GM18868 (cell line): ENCODE measurements at regions not wholly inside any gene's neighbourhood (a gene's known extent, or its start where the extent isn't known, plus 50 kb on each side); places are given as distances from the start of the nearest gene placed in this dataset.

ENCODE experiments used
- ATAC-seq: cut with Tn5 transposase; IDR thresholded peaks from one replicate; pipeline ENCODE4 v1.9.1; 2021; ENCODE audit warnings: mild to moderate bottlenecking, moderate library complexity; ENCODE audit not compliant: unreplicated experiment

DNA sequence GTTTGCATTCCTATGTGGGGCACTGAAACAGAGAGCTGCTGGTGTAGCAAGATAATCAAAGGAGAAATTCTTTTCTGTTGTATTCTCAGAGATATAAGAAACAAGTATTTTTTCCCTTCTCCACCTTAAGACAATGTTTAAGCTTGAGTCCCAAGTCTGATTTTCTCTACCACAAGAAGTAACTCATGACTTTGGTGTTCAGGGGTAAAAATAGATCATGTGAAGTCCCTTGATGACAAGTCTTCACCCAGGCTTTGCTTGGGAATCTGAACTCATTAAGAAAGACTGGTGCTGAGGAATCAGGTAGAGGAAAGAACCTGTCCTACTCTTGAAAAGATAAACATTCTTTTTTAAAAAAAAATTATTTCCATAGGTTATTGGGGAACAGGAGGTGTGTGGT, 205.6 kb downstream of the ALDH8A1 start:
- ATAC-seq: no peak

DNA sequence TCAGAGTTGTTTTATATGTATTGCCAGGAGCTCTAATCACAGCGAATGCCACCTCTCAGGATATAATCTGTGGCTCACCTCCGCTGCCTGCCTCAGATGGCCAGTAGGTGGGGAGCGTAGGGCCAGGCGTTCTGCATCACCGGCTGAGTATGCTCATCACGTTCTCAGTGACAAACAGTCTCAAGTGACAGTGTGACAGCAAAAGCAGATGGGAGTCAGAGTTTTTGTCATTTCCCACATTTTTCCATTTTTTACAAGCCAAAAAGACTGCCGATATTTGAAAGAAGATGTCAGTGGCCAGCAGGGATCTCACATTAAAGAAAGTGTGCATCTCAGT, 208.7 kb downstream of the ALDH8A1 start:
- ATAC-seq: no peak

DNA sequence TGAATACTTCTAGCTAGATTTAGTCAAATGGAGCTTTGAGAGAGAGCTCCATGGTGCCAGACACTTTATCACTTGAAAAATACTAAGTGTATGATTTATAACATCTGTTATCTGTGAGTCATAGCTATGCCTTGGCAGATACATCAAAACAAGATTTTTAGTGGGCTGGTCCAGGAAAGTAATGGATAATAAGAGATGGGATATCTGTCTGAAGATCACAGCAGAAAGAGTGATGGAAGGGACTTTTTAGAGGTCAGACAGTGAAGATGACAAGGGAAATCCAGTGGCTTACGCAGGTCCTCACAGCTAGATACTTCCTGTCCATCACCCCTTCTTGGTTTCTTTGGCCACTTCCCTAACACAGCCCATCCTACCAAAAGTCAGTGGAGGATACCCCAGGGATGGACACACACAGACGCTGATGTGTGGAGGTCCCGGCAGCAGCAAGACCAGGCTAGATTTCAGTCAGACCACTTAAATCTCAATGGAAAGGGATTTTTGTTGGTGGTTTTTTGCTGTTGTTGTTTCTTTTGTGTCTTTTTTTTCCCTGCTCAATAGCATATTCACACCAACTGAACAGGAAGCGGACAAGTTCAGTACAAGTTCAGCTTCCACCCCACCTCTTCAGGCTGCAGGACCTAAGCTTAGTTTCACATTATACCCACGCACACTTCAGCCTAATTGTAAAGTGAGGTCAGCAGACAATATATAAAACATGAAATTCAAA, 209.3 kb downstream of the ALDH8A1 start:
- no peak for ATAC-seq

DNA sequence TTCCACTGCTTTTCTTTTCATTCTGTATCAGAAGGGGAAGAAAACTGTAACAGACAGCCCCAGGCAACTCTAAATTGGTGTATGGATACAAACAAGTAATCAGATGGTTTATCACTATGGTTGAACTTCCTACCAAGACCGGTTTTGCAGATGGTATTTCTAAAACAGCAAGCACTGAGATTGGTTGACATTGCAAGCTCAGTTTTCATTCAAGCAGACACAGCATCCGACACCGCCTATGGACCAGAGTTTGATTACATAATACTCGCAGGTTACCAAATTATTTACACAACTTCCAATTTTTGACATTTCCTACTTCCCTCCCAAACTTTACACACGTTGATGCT, 209.9 kb downstream of the ALDH8A1 start:
- no peak for ATAC-seq

DNA sequence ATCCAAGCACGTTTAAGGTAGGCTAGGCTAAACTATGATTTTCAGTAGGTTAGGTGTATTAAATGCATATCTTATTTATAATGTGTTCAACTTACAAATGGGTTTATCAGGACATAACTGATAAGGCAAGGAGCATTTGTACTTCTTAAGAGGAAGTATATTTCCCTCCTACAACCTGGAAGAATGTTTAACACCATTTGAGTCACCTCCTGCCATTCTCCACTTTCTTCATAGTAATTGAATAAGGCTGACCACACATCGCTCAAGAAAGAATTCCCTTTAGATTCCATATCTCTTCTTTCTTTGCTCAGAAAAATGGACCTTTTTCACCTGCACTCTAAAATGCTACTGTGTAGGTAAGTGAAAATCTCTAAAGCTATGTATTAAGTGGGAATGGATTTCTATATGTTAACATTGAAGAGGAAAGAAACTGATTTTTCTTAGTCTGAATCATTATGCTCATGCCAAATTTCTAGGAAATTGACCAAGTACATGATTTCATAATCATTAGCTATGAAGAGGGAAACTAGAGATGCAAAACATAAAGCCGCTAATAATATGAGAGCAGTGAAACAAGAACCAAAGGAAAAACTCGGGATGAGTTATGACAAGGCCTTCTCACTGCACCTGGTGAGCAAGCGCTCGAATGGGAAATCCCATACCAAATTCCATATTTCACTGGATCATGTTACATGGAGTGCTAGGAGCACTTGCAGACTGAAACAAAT, 210.4 kb downstream of the ALDH8A1 start:
- no peak for ATAC-seq

DNA sequence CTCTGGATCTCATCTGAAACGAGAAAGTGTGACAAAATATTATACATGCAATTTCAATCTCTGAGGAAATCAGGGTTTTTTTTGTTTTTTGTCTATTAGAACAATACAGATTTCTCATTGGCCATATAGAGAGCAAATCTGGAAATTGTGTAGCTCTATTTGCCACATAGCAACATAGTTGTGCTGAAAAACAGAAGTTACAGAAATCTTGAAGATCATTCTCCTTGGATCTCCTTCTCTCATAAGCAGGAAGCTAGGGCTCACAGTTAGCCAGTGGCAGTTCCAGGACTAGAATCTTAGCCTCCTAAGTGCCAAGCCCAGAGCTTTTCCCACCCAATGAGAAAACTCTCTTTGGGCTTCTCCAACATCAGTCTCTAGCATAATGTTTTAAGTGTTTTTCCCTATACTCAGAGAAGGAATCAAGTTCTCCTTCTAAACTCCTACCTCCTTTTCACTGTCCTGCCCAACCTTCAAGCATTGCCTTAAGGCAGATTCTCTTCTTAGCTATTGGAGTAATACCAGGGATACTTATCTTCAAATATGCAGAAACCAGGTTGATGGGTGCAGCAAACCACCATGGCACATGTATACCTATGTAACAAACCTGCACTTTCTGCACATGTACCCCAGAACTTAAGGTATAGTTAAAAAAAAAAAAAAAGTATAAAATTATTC, 211.6 kb downstream of the ALDH8A1 start:
- no peak for ATAC-seq

DNA sequence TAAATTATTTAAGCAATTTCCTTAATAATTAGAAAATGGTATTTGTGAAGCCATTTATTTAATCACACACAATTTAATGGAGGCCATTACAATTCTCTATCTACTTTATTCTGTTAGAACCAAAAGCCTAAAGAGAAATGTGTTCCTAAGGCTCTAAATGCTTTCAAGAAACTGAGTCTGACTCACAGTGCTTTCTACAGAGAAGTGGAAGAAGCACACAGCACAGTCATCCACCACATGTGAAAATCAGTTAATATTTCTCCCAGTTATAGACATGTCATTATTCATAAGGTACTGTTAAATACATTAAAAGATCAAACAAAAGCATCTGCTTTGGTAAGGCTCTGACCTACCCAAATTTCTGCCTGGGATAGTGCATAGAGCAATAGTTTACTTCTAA, 214.4 kb downstream of the ALDH8A1 start:
- ATAC-seq: no peak

DNA sequence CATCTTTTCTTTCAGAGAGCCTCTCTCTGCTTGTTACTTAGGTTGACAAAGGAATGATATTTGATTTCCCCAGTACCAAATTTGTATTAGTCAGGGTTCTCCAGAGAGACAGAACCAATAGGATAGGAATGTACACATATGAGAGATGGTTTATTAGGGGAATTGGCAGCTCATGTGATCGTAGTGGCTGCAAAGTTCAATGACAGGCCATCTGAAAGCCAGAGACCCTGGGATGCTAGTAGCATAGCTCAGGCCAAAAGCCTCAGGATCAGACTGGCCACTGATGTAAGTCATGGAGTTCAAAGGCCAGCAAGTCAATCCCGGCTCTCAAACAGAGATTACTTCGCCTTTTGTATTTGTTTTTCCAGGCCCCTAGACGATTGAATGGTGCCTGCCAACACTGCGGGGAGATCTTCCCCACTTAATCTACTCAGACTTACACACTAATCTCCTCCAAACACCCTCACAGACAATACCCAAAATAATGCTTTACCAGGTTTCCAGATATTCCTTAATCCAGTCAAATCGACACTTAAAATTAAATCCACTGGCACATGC, 215.5 kb downstream of the ALDH8A1 start:
- no peak for ATAC-seq

DNA sequence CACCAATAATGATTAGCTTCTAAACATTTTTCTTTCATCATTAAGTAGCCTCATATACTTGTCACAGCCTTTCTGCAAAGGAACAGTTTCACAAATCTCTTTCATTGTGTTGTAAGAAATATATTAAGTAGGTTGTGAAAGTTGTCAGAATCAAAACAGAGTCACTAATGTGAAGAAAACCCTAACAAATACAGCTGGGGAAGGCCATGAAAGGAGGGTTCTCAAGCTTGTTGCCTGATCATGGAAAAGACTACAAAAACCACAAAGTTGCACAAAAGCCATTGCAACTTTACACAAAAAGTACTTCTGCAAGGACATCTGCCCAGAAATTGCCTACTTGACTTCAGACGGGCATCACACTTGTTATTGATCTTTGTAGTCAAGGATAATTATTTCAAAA, 216.1 kb downstream of the ALDH8A1 start:
- ATAC-seq: no peak

DNA sequence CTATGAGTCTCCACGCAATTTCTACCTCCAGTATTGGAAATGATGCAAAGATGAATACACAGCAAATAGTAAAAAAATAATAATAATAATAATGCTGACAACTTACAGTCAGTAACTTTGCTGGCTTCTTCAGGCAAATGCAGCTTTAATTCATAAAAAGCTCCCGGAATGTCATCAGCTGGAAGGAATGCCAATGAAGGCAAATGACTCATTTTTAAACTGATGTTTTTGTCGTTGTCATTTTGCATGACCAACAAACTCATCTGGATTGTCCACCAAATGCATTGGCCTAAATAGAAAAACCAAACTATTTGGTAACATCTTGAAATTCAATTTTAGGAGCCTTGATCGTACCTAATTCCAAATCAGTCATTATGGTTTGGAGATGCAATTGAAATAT, 217.1 kb downstream of the ALDH8A1 start:
- no peak for ATAC-seq

DNA sequence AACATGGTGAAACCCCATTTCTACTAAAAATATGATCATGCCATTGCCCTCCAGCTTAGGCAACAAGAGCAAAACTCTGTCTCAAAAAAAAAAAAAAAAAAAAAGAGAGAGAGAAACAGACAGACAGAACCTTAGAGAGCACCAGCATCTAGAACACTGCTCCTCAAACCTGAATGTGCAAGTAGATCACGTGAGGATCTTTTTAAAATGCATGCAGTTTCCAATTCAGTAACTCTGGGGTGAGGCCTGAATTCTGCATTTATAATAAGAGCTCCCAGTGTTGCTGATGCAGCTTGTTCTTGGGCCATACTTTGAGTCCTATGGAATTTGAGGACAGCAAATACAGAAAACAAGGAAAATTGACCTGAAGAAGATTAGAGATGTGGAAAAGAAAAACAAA, 218.3 kb downstream of the ALDH8A1 start:
- ATAC-seq: no peak

DNA sequence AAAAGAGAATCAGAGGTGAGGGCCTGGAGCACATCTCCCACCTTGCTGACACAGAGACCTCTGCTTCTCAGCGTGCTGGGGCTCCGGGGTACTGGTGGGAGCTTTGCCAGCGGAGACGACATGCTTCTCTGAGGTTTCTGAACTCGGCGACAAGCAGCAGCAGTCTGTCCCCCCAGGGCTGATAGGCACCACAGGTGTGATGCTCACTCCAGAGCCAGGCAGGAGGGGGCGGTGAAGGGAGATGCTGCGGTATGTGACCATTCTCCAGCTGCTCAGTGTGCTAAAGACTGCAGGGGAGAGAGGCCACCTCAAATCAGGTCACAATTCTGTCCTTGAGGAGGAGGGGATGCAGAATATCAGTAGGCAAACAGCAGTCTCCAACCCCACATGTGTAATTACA, 219.9 kb downstream of the ALDH8A1 start:
- no peak for ATAC-seq

DNA sequence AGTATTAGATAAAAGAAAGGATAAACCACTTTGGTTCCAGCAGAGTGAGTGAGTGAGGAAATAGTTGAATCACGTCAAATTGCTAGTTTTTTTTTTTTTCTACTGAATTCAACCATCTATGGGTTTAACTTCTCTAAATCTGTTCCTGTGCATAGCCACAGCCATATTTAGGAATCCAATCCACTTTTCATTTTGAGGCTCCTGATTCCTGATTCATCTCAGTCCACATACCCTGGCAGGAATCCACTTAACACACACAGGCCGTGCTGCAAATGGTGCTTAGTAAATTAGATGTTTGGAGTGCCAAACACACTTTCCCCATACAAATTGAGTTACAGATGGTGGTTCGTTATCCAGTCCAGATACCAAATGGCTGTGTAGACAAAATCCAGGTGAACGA, 220.3 kb downstream of the ALDH8A1 start:
- no peak for ATAC-seq

DNA sequence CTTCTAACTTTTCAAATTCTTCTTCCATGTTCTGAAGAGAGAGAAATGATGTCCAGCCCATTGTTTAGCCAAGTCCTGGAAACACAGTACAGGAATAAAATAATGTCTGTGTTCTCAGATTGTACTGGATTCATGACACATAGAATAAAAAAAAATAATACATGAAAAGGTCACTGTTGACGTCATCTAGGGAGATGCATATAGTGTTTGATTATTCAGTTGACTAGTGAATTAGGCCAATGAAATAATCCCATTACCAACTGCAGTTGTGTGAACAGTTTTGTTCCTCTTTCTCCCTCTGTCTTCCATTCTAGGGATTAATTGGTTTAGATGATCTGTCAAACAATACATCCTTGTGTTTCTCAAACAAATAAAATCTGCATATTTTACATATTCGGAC, 222.8 kb downstream of the ALDH8A1 start:
- ATAC-seq: no peak

DNA sequence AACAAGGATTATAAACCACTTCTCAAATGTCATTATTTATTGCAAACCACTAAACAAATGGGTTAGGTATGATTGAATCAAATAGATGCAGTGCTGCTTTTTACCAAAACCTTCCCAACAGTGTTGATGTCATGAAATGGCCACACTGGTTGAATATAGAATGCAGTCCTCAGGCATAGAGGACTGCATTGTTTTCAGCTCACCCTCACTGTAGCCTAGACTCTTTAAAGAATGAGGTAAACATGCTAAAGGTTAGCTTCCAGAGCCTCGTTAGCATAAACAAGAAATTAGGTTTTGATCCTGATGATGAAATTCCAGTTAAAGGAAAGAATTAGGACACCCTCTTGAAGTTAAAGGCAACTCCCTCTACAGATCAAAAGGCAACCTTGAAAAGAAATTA, 224.3 kb downstream of the ALDH8A1 start:
- no peak for ATAC-seq

DNA sequence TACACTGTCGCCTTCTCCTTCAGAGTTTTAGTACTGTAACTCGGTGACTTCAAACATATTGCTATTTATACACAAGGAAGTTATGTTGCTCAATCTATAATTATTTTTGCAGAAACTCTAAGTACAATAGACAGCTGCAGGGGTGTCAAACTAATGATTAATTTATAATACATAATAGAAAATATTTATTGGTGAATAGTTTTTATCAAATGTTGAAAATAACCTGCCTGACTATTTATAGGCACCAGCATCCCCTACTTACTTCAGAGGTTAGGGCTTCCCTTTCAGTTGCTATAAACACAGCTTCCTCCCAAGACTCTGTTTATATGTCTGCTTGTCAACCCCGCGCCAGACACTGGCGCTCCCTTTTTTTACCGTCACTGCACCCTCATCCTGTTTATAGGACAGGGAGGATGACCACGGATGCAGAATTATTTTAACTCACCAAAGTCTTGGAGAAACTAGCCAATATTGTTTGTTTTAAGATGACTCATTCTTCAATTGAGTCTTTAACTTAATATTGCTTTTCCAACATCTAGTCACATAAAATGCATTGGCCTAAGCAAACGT, 225.0 kb downstream of the ALDH8A1 start:
- ATAC-seq: no peak

DNA sequence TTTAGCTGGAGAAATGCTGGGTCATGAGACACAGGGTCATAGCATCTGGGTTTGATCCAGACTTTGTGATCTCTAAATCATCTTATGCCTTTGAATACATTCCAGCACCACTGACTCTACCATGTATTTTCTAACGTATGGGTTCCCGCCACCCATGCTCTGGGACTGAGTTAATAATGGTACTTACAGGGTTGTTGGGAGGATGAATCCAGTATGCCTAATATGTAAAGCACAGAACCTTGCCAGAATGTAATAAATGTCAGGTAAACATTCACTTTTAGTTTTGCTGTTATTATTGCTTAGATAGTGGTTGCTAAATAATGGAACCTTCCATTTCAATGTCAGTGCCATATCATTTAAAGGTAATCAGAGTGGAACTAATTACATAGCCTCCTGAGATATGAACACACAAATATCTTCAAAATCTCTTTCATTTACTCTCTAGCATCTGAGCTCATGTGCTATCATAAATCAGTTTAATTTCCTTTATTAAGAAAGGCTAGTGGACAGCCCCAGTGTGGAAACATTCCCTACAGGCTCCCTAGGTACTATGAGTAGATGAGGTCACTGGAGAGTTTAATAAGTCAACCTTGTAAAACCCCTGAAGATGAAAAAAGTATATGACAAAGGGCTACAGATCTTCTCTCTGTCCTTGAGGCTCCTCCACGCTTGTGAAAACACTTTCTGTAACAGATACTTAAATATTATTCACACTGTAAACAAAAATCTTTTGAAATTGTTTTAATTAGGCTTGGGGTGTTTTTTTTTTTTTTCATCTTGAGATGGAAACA, 226.6 kb downstream of the ALDH8A1 start:
- ATAC-seq: no peak

DNA sequence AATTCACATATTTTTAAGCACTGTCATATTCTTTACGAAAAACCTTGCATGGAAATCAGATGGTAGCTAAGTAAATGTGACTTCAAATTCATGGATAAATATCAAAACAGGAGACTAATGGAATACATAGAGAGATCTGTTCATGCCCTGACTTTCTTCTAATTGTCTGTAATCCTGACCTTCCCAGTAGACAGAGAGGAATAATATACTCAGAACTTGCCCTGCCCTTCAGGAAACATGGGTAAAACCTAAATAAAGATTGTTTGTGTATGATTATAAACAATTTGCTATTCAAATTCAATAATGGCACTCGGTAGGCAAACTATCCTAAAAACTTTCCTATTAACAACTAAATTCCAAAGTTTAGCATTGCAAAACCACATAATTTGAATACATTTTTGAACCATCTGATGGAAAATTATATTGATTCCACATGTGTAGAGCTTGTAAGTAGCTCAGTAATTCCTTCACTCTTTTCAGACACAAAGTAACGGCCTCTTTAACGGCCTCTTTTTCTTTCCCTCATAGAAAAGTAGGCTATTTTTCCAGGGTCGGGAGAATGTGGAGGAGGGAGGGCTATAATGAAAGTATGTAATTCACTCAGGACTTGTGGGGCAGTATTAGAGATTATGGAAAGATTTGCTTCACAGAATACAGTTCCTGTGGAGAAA, 227.6 kb downstream of the ALDH8A1 start:
- no peak for ATAC-seq

DNA sequence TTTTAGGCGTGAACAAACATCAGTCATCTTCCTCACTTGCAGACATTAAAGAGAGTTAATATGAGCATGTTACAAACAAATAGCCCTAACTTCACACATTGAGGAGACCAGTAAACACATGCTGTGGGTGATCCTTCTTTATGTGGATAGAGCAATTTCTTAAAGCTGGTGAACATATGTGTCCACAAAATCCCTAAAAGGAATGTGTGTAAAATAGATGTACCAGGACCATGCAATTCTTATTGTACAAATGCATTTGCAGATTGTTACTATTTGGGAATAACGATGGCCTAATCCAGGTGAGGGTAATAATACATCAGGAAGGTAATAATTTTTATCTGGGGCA, 228.9 kb downstream of the ALDH8A1 start:
- no peak for ATAC-seq

DNA sequence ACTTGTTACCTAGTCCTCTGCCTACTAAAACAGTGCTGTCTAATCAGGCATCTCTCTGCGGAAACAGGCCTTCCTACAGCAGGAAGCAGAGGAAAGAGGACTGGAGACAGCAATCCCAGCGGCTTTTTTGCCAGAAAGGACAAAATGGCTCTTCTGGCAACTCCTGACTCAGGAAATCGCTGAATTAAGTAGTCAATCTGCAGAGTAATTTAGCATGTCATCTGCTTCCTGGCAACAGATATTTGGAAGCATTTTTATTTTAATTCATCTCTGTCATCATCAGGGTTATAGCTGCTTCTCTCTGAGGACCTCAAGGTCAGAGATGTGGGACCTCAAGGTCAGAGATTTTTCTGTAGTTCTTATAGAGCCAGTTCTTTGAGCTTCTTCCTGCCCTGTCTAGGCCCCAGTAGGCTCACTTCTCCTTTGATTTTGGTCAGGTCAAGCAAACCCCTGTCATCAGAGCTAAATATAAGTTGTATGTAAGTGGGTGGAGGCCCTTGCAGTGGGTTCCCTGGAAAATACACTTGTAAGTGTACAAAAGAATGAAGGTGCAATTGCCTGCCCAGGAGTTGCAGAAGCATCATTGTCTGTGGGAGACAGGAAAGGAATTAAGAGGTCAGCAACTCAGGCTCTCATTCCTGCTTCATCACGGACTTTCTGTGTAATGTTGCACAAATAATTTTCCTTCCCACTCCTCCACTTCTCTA, 229.4 kb downstream of the ALDH8A1 start:
- ATAC-seq: no peak
